ENCODE measurements at regions not wholly inside any gene's neighbourhood (a gene's known extent, or its start where the extent isn't known, plus 50 kb on each side); places are given as distances from the start of the nearest gene placed in this dataset.

- Mint-ChIP-seq H3K4me3 (ENCODE audit: unreplicated experiment) (no peak overlapping the region), H3K27me3 (ENCODE audit: unreplicated experiment) (no peaks in the 10 kb centered on the region), H3K27ac (ENCODE audit: unreplicated experiment) (no peak overlapping the region), H3K9me3 (ENCODE audit: unreplicated experiment) (peaks cover 4% of the 10 kb centered on the region), H3K36me3 (ENCODE audit: unreplicated experiment) (peaks cover 5% of the 10 kb centered on the region), H3K4me1 (ENCODE audit: low read depth, unreplicated experiment) (peaks cover 1% of the 10 kb centered on the region)
- no peak for DNase-seq
- TF ChIP-seq CTCF (IDR thresholded peaks at IDR 0.05; ENCODE audit: partially characterized antibody, unreplicated experiment), result no peak
Observed at GRCh38 chr16:79407005-79407404, 193.5 kb downstream of the MAF start.

- H3K4me1 Mint-ChIP-seq (ENCODE audit: low read depth, unreplicated experiment), result no peaks in the 10 kb centered on the region
- no peak overlapping the region for H3K4me3 Mint-ChIP-seq (ENCODE audit: unreplicated experiment)
- no peak for TF ChIP-seq CTCF (IDR thresholded peaks at IDR 0.05; ENCODE audit: partially characterized antibody, unreplicated experiment)
Observed at GRCh38 chr16:79404571-79404970, 196.0 kb downstream of the MAF start.

GRCh38 chr16:79403534-79403933 is 197.0 kb downstream of the MAF start:
- no peak for DNase-seq
- Mint-ChIP-seq H3K9me3 (ENCODE audit: unreplicated experiment) (no peaks in the 10 kb centered on the region), H3K36me3 (ENCODE audit: unreplicated experiment) (peaks cover 5% of the 10 kb centered on the region), H3K4me1 (ENCODE audit: low read depth, unreplicated experiment) (no peaks in the 10 kb centered on the region), H3K27ac (ENCODE audit: unreplicated experiment) (no peak overlapping the region), H3K27me3 (ENCODE audit: unreplicated experiment) (no peaks in the 10 kb centered on the region), H3K4me3 (ENCODE audit: unreplicated experiment) (no peak overlapping the region)
- no peak for TF ChIP-seq CTCF (IDR thresholded peaks at IDR 0.05; ENCODE audit: partially characterized antibody, unreplicated experiment)

More at GRCh38 chr16:79404571-79404970, 196.0 kb downstream of the MAF start:
- H3K36me3 Mint-ChIP-seq (ENCODE audit: unreplicated experiment), result peaks cover 5% of the 10 kb centered on the region
- H3K27ac Mint-ChIP-seq (ENCODE audit: unreplicated experiment), result no peak overlapping the region
- DNase-seq, result no peak
- H3K27me3 Mint-ChIP-seq (ENCODE audit: unreplicated experiment), result no peaks in the 10 kb centered on the region
- peaks cover 3% of the 10 kb centered on the region for H3K9me3 Mint-ChIP-seq (ENCODE audit: unreplicated experiment)

- no peaks in the 10 kb centered on the region for H3K9me3 Mint-ChIP-seq (ENCODE audit: unreplicated experiment)
- no peaks in the 10 kb centered on the region for H3K27me3 Mint-ChIP-seq (ENCODE audit: unreplicated experiment)
- no peaks in the 10 kb centered on the region for H3K4me1 Mint-ChIP-seq (ENCODE audit: low read depth, unreplicated experiment)
- no peak overlapping the region for H3K27ac Mint-ChIP-seq (ENCODE audit: unreplicated experiment)
- no peak for DNase-seq
- H3K36me3 Mint-ChIP-seq (ENCODE audit: unreplicated experiment), result peaks cover 5% of the 10 kb centered on the region
- no peak for TF ChIP-seq CTCF (IDR thresholded peaks at IDR 0.05; ENCODE audit: partially characterized antibody, unreplicated experiment)
- H3K4me3 Mint-ChIP-seq (ENCODE audit: unreplicated experiment), result no peak overlapping the region
Observed at GRCh38 chr16:79402920-79403319, 197.6 kb downstream of the MAF start.

GRCh38 chr16:79402356-79402755 is 198.2 kb downstream of the MAF start:
- no peak for DNase-seq
- Mint-ChIP-seq H3K4me1 (ENCODE audit: low read depth, unreplicated experiment) (no peaks in the 10 kb centered on the region), H3K9me3 (ENCODE audit: unreplicated experiment) (no peaks in the 10 kb centered on the region), H3K36me3 (ENCODE audit: unreplicated experiment) (peaks cover 5% of the 10 kb centered on the region), H3K27me3 (ENCODE audit: unreplicated experiment) (no peaks in the 10 kb centered on the region), H3K27ac (ENCODE audit: unreplicated experiment) (no peak overlapping the region), H3K4me3 (ENCODE audit: unreplicated experiment) (no peak overlapping the region)
- TF ChIP-seq CTCF (IDR thresholded peaks at IDR 0.05; ENCODE audit: partially characterized antibody, unreplicated experiment), result no peak

Data from glutamatergic neuron (in vitro differentiated cells).